ENCODE measurements at regions not wholly inside any gene's neighbourhood (a gene's known extent, or its start where the extent isn't known, plus 50 kb on each side); places are given as distances from the start of the nearest gene placed in this dataset.
"Not testable (repeated sequence)": the region's sequence is repeated elsewhere in the genome, so short reads cannot be mapped to it uniquely, and the experiment has no call there.

- DNase-seq: no peak
Observed at GRCh38 chr1:2953688-2954285, 67.5 kb upstream of the ACTRT2 start.

GRCh38 chr1:2955652-2956051 is 65.6 kb upstream of the ACTRT2 start:
- no peak for DNase-seq

GRCh38 chr1:2956576-2956975 is 64.7 kb upstream of the ACTRT2 start:
- DNase-seq: no peak

GRCh38 chr1:2957329-2957728 is 63.9 kb upstream of the ACTRT2 start:
- no peak for DNase-seq

- not testable (repeated sequence) for DNase-seq
Observed at GRCh38 chr1:2959881-2960280, 61.4 kb upstream of the ACTRT2 start.

- no peak for DNase-seq
Observed at GRCh38 chr1:2961081-2961480, 60.2 kb upstream of the ACTRT2 start.

- no peak for DNase-seq
Observed at GRCh38 chr1:2961661-2962060, 59.6 kb upstream of the ACTRT2 start.

GRCh38 chr1:2962061-2962460 is 59.2 kb upstream of the ACTRT2 start:
- no peak for DNase-seq

GRCh38 chr1:2962541-2962940 is 58.7 kb upstream of the ACTRT2 start:
- no peak for DNase-seq

- DNase-seq: no peak
Observed at GRCh38 chr1:2962946-2963345, 58.3 kb upstream of the ACTRT2 start.

- DNase-seq: no peak
Observed at GRCh38 chr1:2965676-2966075, 55.6 kb upstream of the ACTRT2 start.

- no peak for DNase-seq
Observed at GRCh38 chr1:2966449-2967328, 54.6 kb upstream of the ACTRT2 start.

- DNase-seq: no peak
Observed at GRCh38 chr1:2967329-2967725, 53.9 kb upstream of the ACTRT2 start.

- DNase-seq: no peak
Observed at GRCh38 chr1:2967881-2968280, 53.4 kb upstream of the ACTRT2 start.

- DNase-seq: no peak
Observed at GRCh38 chr1:2968471-2968881, 52.8 kb upstream of the ACTRT2 start.

- DNase-seq: no peak
Observed at GRCh38 chr1:2969011-2969844, 52.0 kb upstream of the ACTRT2 start.

GRCh38 chr1:2969845-2970291 is 51.4 kb upstream of the ACTRT2 start:
- DNase-seq: no peak

- DNase-seq: no peak
Observed at GRCh38 chr1:2970311-2971071, 50.8 kb upstream of the ACTRT2 start.

GRCh38 chr1:2971101-2971501 is 50.2 kb upstream of the ACTRT2 start:
- no peak for DNase-seq
